ENCODE measurements at regions not wholly inside any gene's neighbourhood (a gene's known extent, or its start where the extent isn't known, plus 50 kb on each side); places are given as distances from the start of the nearest gene placed in this dataset.
"Not testable (repeated sequence)": the region's sequence is repeated elsewhere in the genome, so short reads cannot be mapped to it uniquely, and the experiment has no call there.

DNA sequence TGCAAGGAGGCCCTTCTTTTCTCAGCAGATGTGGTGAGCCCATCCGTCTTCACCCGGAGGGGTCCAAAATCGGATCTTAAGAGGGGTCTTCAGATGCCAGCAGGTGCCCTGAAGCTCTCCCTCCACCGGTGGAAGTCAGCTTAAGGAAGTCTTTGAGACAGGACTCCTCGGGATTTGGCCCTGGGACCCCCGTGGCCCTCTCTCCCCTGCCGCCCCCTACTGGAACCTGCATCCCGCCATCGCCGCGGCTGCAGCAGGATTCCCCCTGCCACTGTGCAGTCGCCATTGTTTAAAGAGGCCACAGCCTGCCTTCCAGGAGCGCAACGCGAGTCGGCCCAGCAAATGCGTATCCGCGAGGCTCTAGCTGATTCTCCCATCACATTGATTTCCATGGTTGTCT lies 292.5 kb upstream of the ZNF337 start:
- Histone ChIP-seq H3K36me3 (no peaks in the 10 kb centered on the region), H3K4me3 (no peak overlapping the region), H3F3A (ENCODE audit: low read depth) (no peaks in the 10 kb centered on the region), H3K9me3 (ENCODE audit: low read depth) (no peaks in the 10 kb centered on the region), H3K79me2 (ENCODE audit: low read depth) (no peaks in the 10 kb centered on the region), H3K9ac (no peak overlapping the region), H3K4me1 (peaks cover 13% of the 10 kb centered on the region), H2AFZ (replicated peaks) (no peak overlapping the region), H3K4me2 (no peak overlapping the region), H3K27ac (no peak overlapping the region), H3K27me3 (no peaks in the 10 kb centered on the region), H4K20me1 (ENCODE audit: low read depth) (no peaks in the 10 kb centered on the region)
- Mint-ChIP-seq H3K4me1 (peaks cover 10% of the 10 kb centered on the region), H3K4me3 (no peak overlapping the region), H3K27ac (no peak overlapping the region), H3K27me3 (ENCODE audit: insufficient read depth, low read depth) (peaks cover 6% of the 10 kb centered on the region), H3K36me3 (no peaks in the 10 kb centered on the region), H3K9me3 (peaks cover 32% of the 10 kb centered on the region)
- no peak for TF ChIP-seq EZH2 (IDR thresholded peaks at IDR 0.05)
- no peak for TF ChIP-seq EZH2phosphoT487 (IDR thresholded peaks at IDR 0.05)
- TF ChIP-seq, protein P1, sequence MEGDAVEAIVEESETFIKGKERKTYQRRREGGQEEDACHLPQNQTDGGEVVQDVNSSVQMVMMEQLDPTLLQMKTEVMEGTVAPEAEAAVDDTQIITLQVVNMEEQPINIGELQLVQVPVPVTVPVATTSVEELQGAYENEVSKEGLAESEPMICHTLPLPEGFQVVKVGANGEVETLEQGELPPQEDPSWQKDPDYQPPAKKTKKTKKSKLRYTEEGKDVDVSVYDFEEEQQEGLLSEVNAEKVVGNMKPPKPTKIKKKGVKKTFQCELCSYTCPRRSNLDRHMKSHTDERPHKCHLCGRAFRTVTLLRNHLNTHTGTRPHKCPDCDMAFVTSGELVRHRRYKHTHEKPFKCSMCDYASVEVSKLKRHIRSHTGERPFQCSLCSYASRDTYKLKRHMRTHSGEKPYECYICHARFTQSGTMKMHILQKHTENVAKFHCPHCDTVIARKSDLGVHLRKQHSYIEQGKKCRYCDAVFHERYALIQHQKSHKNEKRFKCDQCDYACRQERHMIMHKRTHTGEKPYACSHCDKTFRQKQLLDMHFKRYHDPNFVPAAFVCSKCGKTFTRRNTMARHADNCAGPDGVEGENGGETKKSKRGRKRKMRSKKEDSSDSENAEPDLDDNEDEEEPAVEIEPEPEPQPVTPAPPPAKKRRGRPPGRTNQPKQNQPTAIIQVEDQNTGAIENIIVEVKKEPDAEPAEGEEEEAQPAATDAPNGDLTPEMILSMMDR (IDR thresholded peaks at IDR 0.05) = no peak
- DNase-seq (ENCODE audit: low spot score) = no peak

DNA sequence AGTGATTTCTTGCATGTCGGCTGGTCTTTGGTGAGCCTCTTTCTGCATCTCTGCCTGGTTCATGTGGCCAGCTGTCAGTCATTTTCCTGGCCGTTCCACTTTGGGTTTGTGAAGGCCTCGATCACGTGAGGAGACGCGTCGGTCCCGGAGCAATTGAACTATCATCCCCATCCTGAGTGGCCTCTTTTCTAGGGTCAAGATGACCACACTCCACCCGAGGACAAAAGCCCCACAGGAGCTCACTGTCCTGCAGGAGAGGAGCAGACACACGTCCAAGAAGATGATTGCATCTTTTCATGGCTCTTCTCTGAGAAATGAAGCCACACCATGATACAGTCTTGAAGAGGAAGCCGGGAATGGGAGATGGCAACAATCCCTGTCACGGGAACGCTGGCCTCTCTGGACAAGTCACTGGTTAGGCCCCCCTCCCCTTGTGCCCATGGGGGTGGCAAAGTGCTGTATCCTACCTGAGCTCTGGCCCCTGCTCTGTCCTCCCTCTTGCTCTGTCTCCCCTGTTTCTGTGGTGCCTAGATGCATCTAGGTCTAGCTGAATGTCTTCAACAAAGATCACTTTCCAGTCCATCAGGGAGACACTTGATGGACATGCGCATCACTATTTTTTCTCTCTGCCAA lies 291.4 kb upstream of the ZNF337 start:
- H3K36me3 Mint-ChIP-seq; H3K79me2 ChIP-seq (ENCODE audit: low read depth); H3K27me3 Mint-ChIP-seq (ENCODE audit: insufficient read depth, low read depth); H3K9ac ChIP-seq; H3K27me3 ChIP-seq; H3K4me2 ChIP-seq; H3K4me3 Mint-ChIP-seq; H3K27ac ChIP-seq; H4K20me1 ChIP-seq (ENCODE audit: low read depth); H2AFZ ChIP-seq (replicated peaks); H3K36me3 ChIP-seq; H3F3A ChIP-seq (ENCODE audit: low read depth); DNase-seq (ENCODE audit: low spot score); H3K27ac Mint-ChIP-seq; H3K4me3 ChIP-seq; H3K9me3 ChIP-seq (ENCODE audit: low read depth): not testable (repeated sequence)
- H3K9me3 Mint-ChIP-seq = peaks cover 32% of the 10 kb centered on the region
- H3K4me1 ChIP-seq = peaks cover 13% of the 10 kb centered on the region
- peaks cover 15% of the 10 kb centered on the region for H3K4me1 Mint-ChIP-seq

DNA sequence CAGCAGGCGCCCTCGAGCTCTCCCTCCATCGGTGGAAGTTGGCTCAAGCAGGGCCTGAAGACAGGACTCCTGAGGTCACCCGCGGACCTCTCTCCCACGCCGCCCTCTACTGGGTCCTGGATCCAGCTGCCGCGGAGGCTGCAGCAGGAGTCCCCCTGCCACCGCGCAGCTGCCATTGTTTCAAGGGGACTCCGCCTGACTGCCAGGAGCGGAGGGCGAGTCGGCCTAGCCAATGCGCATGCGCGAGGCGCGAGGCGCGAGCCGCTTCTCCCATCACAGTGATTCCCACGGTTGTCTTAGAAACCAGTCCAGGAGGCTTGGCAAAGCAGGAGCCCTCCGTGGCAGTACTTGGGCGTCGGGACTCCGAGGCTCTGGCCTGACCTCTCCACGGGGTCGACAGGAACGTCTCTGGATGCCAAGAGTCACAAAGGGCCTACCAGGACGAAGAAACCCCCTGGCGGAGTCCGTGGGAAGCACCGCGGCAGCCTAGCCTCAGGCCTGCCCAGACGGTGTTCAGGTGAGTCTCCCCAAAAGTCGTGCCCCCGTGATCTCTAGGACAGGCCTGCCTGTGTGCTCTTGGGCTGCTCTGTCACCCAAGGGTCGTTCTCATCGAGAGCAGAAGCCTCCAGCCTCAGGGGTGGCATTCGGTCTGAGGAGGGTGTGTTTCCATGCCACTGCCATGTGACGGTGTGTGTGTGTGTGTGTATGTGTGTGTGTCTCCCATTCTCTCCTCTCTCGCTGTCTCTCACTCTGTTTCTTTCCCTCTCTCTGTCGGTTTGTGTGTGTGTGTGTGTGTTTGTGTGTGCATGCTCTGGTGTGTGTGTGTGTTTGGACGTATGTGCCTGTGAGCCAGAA lies 290.6 kb upstream of the ZNF337 start:
- H3K27ac ChIP-seq = no peak overlapping the region
- H3K4me2 ChIP-seq = no peak overlapping the region
- no peak overlapping the region for H3K4me3 ChIP-seq
- H3K4me1 ChIP-seq = peaks cover 5% of the 10 kb centered on the region
- peak overlapping the region; percentile 39 for H2AFZ ChIP-seq (replicated peaks)
- Mint-ChIP-seq H3K27me3 (ENCODE audit: insufficient read depth, low read depth) (peaks cover 10% of the 10 kb centered on the region), H3K4me3 (no peak overlapping the region), H3K9me3 (peaks cover 32% of the 10 kb centered on the region), H3K4me1 (peaks cover 13% of the 10 kb centered on the region), H3K27ac (no peak overlapping the region), H3K36me3 (no peaks in the 10 kb centered on the region)
- H3K9ac ChIP-seq = no peak overlapping the region
- no peak for TF ChIP-seq EZH2phosphoT487 (IDR thresholded peaks at IDR 0.05)
- TF ChIP-seq, protein P1 (IDR thresholded peaks at IDR 0.05) = no peak
- no peak for TF ChIP-seq EZH2 (IDR thresholded peaks at IDR 0.05)
- H3K27me3 ChIP-seq = no peaks in the 10 kb centered on the region
- no peaks in the 10 kb centered on the region for H4K20me1 ChIP-seq (ENCODE audit: low read depth)
- peak; percentile 59 for DNase-seq (ENCODE audit: low spot score)
- H3F3A ChIP-seq (ENCODE audit: low read depth) = no peaks in the 10 kb centered on the region
- no peaks in the 10 kb centered on the region for H3K79me2 ChIP-seq (ENCODE audit: low read depth)
- H3K9me3 ChIP-seq (ENCODE audit: low read depth) = no peaks in the 10 kb centered on the region
- no peaks in the 10 kb centered on the region for H3K36me3 ChIP-seq

DNA sequence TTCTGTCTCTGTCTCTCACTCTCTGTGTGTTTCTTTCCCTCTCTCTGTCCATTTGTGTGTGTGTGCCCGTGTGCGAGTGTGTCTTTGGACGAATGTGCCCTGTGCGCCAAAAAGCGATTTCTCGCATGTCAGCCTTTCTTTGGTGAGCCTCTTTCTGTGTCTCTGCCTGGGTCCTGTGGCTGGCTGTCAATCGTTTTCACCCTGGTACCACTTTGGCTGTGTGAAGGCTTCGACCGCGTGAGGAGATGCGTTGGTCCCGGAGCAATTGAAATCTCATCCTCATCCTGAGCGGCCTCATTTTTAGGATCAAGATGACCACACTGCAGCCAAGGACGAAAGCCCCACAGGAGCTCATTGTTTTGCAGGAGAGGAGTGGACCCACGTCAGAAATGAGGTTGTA lies 288.9 kb upstream of the ZNF337 start:
- Mint-ChIP-seq H3K27ac (peak overlapping the region; percentile 0), H3K27me3 (ENCODE audit: insufficient read depth, low read depth) (peaks cover 10% of the 10 kb centered on the region)
- H4K20me1 ChIP-seq (ENCODE audit: low read depth) = no peaks in the 10 kb centered on the region

More for the DNA sequence above, 288.9 kb upstream of the ZNF337 start:
- no peak overlapping the region for H3K4me3 Mint-ChIP-seq
- Histone ChIP-seq H2AFZ (replicated peaks) (no peak overlapping the region), H3K4me2 (no peak overlapping the region), H3K9ac (no peak overlapping the region), H3K36me3 (no peaks in the 10 kb centered on the region), H3K4me3 (no peak overlapping the region), H3K4me1 (no peaks in the 10 kb centered on the region), H3K27ac (no peak overlapping the region), H3K27me3 (no peaks in the 10 kb centered on the region), H3K9me3 (ENCODE audit: low read depth) (no peaks in the 10 kb centered on the region), H3K79me2 (ENCODE audit: low read depth) (no peaks in the 10 kb centered on the region), H3F3A (ENCODE audit: low read depth) (no peaks in the 10 kb centered on the region)
- H3K9me3 Mint-ChIP-seq = peaks cover 26% of the 10 kb centered on the region
- H3K4me1 Mint-ChIP-seq = peaks cover 9% of the 10 kb centered on the region
- DNase-seq (ENCODE audit: low spot score) = no peak
- TF ChIP-seq, protein P1 (IDR thresholded peaks at IDR 0.05) = no peak
- TF ChIP-seq EZH2 (IDR thresholded peaks at IDR 0.05) (no peak), EZH2phosphoT487 (IDR thresholded peaks at IDR 0.05) (no peak)
- no peaks in the 10 kb centered on the region for H3K36me3 Mint-ChIP-seq
